IMR-90 (cell line): ENCODE measurements at regions not wholly inside any gene's neighbourhood (a gene's known extent, or its start where the extent isn't known, plus 50 kb on each side); places are given as distances from the start of the nearest gene placed in this dataset.

Experiments
- BHLHE40 ChIP-seq: fragments of 150-350 bp; IDR thresholded peaks from 2 replicates; pipeline ENCODE4 v1.6.1; 2016; ENCODE audit warnings: mild to moderate bottlenecking, low read depth, low read length
- CEBPB ChIP-seq: IDR thresholded peaks from 2 replicates; pipeline ENCODE4 v1.6.1; 2012; ENCODE audit warnings: low read depth, low read length, improper control_type of control experiment
- CHD1 ChIP-seq: IDR thresholded peaks from 2 replicates; pipeline ENCODE4 v1.6.1; 2012; ENCODE audit warnings: low read depth, low read length, improper control_type of control experiment
- FOS ChIP-seq: fragments of 150-350 bp; IDR thresholded peaks from 2 replicates; pipeline ENCODE4 v1.6.1; 2016; ENCODE audit warnings: low read depth, low read length
- MAFK ChIP-seq: IDR thresholded peaks from 2 replicates; pipeline ENCODE4 v1.6.1; 2012; ENCODE audit warnings: low read depth, low read length, improper control_type of control experiment
- MAZ ChIP-seq: IDR thresholded peaks from 2 replicates; pipeline ENCODE4 v1.6.1; 2012; ENCODE audit warnings: low read depth, mild to moderate bottlenecking, low read length, improper control_type of control experiment, moderate library complexity, borderline replicate concordance
- NFE2L2 ChIP-seq: fragments of 150-350 bp; IDR thresholded peaks from 2 replicates; pipeline ENCODE4 v1.6.1; 2016; ENCODE audit warnings: low read depth, mild to moderate bottlenecking, low read length
- POLR2A ChIP-seq: IDR thresholded peaks from 2 replicates; pipeline ENCODE4 v1.6.1; 2012; ENCODE audit warnings: mild to moderate bottlenecking, low read depth, low read length
- RAD21 ChIP-seq: IDR thresholded peaks from 2 replicates; pipeline ENCODE4 v1.6.1; 2012; ENCODE audit warnings: low read length, improper control_type of control experiment
- RCOR1 ChIP-seq: IDR thresholded peaks from 2 replicates; pipeline ENCODE4 v1.6.1; 2012; ENCODE audit warnings: mild to moderate bottlenecking, low read length, improper control_type of control experiment; ENCODE audit not compliant: insufficient replicate concordance
- RFX5 ChIP-seq: IDR thresholded peaks from 2 replicates; pipeline ENCODE4 v1.8.0; 2012; ENCODE audit warnings: low read depth, mild to moderate bottlenecking, low read length, moderate library complexity
- SMC3 ChIP-seq: fragments of 150-350 bp; IDR thresholded peaks from 2 replicates; pipeline ENCODE4 v1.6.1; 2016; ENCODE audit warnings: low read depth, mild to moderate bottlenecking, antibody characterized with exemption, low read length, moderate library complexity
- TF ChIP-seq, protein P1 (sequence below): conservative IDR thresholded peaks from 2 replicates; pipeline ENCODE4 v1.5.1; 2012; ENCODE audit warnings: mild to moderate bottlenecking, low read depth, low read length, improper control_type of control experiment
- TF ChIP-seq, protein P2 (sequence below): fragments of 150-350 bp; IDR thresholded peaks from 2 replicates; pipeline ENCODE4 v1.6.1; 2017; ENCODE audit warnings: mild to moderate bottlenecking, antibody characterized with exemption, low read length, low read depth

DNA sequence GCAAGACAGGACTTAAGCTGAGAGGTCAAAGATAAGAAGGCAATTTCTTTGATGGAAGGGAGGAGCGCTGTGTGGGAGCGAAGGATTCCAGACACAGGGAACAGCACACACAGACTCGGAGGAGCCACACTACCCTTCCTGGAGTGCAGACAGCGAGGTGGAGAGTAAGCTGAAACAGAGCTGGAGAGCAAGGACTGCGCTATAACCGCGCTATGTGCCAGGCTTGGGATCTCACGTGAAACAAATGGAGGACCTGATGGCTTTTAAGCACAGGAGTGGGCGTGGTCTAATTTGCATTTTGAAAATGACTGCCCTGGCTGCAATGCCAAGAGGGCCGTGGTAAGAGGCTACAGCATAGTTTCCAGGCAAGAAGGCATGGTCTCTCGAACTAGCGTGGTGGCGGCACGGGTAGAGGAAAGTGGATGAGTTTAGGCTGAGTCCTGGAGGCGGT is 113.9 kb upstream of the SORBS2 start:
- no peak for TF ChIP-seq MAFK
- TF ChIP-seq CEBPB: no peak
- no peak for TF ChIP-seq RAD21
- TF ChIP-seq POLR2A: no peak
- no peak for TF ChIP-seq BHLHE40
- TF ChIP-seq MAZ: no peak
- TF ChIP-seq, protein P1, sequence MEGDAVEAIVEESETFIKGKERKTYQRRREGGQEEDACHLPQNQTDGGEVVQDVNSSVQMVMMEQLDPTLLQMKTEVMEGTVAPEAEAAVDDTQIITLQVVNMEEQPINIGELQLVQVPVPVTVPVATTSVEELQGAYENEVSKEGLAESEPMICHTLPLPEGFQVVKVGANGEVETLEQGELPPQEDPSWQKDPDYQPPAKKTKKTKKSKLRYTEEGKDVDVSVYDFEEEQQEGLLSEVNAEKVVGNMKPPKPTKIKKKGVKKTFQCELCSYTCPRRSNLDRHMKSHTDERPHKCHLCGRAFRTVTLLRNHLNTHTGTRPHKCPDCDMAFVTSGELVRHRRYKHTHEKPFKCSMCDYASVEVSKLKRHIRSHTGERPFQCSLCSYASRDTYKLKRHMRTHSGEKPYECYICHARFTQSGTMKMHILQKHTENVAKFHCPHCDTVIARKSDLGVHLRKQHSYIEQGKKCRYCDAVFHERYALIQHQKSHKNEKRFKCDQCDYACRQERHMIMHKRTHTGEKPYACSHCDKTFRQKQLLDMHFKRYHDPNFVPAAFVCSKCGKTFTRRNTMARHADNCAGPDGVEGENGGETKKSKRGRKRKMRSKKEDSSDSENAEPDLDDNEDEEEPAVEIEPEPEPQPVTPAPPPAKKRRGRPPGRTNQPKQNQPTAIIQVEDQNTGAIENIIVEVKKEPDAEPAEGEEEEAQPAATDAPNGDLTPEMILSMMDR: no peak
- TF ChIP-seq FOS: no peak
- TF ChIP-seq SMC3: no peak
- TF ChIP-seq RFX5: no peak
- TF ChIP-seq RCOR1: no peak
- TF ChIP-seq, protein P2, sequence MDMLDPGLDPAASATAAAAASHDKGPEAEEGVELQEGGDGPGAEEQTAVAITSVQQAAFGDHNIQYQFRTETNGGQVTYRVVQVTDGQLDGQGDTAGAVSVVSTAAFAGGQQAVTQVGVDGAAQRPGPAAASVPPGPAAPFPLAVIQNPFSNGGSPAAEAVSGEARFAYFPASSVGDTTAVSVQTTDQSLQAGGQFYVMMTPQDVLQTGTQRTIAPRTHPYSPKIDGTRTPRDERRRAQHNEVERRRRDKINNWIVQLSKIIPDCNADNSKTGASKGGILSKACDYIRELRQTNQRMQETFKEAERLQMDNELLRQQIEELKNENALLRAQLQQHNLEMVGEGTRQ: no peak
- no peak for TF ChIP-seq NFE2L2
- TF ChIP-seq CHD1: no peak
